GM10248 (cell line): ENCODE measurements at regions not wholly inside any gene's neighbourhood (a gene's known extent, or its start where the extent isn't known, plus 50 kb on each side); places are given as distances from the start of the nearest gene placed in this dataset.

Source experiments
- CTCF ChIA-PET: fragments of 300-600 bp; sonication (Branson Sonifier 250); formaldehyde crosslinking; extraction: SDS; loops from one replicate; lab custom pipeline; 2021; ENCODE audit warnings: antibody characterized with exemption; lab: Yijun Ruan, JAX
- POLR2A ChIA-PET: fragments of 350-650 bp; sonication (Branson Sonifier 250); formaldehyde crosslinking; extraction: SDS; loops from one replicate; lab custom pipeline; 2020; ENCODE audit warnings: antibody characterized with exemption; lab: Yijun Ruan, JAX
- DNase-seq: peaks from one replicate; pipeline ENCODE4 v3.0.0; 2012; ENCODE audit errors: extremely low spot score
- CTCF ChIP-seq: IDR thresholded peaks from 2 replicates; pipeline ENCODE4 v1.5.1; 2012; ENCODE audit warnings: mild to moderate bottlenecking, low read depth; ENCODE audit errors: extremely low read depth, missing control alignments, control extremely low read depth

DNA sequence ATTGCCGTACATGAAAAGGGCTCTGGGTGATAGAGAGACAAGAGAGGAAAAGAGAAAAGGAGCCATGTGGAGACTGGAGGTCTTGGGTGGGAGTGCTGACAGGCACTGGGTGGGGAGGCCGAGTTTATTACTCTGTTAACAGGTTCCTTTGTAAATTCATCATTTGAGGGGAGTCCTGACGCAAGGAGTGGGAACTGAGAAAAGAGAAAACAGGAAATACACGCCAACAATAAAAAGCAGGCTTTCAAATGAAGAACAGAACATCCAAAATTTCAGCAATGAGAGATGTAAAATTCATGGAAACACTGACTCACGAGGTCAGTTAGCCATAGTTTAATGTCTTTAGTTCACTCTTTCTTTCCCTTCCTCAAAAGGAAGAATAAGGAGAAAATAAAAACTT lies 342.8 kb downstream of the TMEM167A start:
- ChIA-PET POLR2A (no interaction called here), CTCF (interaction anchor here (1.4 to 1.5 kb wide), 2 partner anchors 10 to 12 kb away, joined by 3 to 4 read pairs; no protein-coding TSS in a partner anchor)
- no peak for DNase-seq
- no peak for TF ChIP-seq CTCF

DNA sequence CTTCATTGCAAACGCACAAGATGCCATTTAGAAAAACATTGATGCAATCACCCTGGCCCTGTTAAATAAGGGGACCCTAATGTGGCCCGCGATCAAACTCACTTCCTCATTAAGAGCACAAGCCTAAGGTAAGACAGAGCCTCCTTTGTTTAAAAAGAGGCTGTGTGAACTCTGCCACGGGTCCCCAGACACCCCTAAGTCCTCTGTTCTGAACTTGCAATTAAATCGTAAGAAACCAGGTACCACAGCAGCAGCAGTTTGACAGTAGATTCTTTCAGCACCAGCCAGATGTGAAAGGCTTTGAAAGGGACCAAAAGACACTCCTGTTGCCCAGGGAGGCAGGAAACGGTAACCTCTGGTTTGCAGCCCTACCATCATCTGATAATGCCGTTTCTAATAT lies 346.3 kb downstream of the TMEM167A start:
- POLR2A ChIA-PET, result no interaction called here
- no peak for TF ChIP-seq CTCF
- CTCF ChIA-PET, result interaction anchor here (0.9 kb wide), 1 partner anchor 11 kb away, joined by 3 read pairs; no protein-coding TSS in a partner anchor

GRCh38 chr5:82728926-82729702 lies 348.1 kb downstream of the TMEM167A start:
- TF ChIP-seq CTCF, result no peak
- POLR2A ChIA-PET, result no interaction called here
- CTCF ChIA-PET, result interaction anchor here (1.1 kb wide), 1 partner anchor 19 kb away, joined by 3 read pairs; no protein-coding TSS in a partner anchor
- DNase-seq, result no peak

More for the DNA sequence above, 346.3 kb downstream of the TMEM167A start:
- no peak for DNase-seq

- no peak for TF ChIP-seq CTCF
- no peak for DNase-seq
- ChIA-PET CTCF (interaction anchor here (1.5 to 1.6 kb wide), 2 partner anchors 12 to 76 kb away, joined by 4 read pairs; no protein-coding TSS in a partner anchor), POLR2A (no interaction called here)
Observed at GRCh38 chr5:82723168-82723567, 354.0 kb downstream of the TMEM167A start.

DNA sequence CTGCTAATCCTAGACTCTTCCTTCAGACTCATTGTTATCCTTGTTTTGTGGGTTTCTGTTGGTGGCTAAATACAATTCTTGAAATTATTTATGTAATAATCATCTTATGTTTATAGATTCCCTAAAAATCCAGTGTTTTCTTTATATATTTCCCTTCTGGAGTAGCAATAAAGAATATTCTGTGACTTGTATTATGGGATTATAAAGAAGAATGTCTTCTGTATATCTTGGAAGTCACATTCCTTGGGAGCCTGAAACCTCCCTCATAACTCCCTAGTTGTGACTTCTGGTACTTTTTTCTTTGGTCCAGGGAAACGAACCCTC lies 356.1 kb downstream of the TMEM167A start:
- POLR2A ChIA-PET, result no interaction called here
- TF ChIP-seq CTCF, result no peak
- CTCF ChIA-PET, result interaction anchor here (1.6 kb wide), 1 partner anchor 10 kb away, joined by 3 read pairs; no protein-coding TSS in a partner anchor
- DNase-seq, result no peak

DNA sequence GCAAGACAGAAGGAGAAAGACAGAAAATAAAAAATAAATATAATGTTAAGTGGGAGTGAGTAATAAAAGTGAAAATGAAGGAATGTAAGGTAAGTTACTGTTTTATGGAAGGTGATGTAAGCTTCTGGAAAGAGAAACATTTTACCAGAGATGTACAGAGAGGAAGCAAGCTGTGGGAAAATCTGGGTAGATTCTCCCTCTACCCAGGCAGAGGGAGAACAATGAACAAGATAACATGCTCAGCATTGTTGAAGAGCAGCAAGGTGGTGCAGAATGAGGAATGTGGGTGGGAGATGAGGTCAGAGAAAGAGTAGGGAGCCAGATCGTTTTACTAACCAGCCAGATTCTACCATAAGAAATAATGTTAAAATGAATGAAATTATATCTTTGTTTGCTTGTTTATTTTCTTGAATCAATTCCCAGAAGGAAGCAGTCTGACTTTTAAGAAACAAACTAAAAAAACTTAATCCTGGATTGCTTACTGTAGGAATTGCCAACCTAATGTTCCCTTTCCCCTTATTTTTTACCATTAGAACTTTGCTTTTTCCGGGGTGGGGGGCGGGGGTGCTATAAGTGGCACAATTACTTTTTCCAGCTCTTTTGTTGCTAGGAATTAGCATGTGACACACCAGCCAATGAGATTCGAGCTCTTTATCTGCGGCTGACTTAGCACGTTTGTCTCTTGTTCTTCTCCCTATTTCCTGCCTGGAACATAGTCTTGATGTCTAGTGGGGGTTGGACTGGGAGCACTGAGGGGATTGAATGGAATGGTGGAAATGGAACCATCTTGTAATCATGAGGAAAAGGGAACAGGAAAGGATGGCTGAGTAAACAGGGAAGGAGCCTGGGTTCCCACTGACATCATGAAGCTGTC lies 356.7 kb downstream of the TMEM167A start:
- TF ChIP-seq CTCF, result no peak
- ChIA-PET CTCF (interaction anchor here (1.6 kb wide), 1 partner anchor 11 kb away, joined by 3 read pairs; no protein-coding TSS in a partner anchor), POLR2A (no interaction called here)
- no peak for DNase-seq
